HepG2 (cell line): ENCODE measurements at regions not wholly inside any gene's neighbourhood (a gene's known extent, or its start where the extent isn't known, plus 50 kb on each side); places are given as distances from the start of the nearest gene placed in this dataset.

ENCODE experiments used
- ASH2L ChIP-seq: fragments of 300-600, 200-600 bp; sonication (generic); IDR thresholded peaks from 2 replicates; pipeline ENCODE4 v1.7.0; 2017; ENCODE audit warnings: low read depth, mild to moderate bottlenecking, moderate library complexity, mixed read lengths, low read length; ENCODE audit not compliant: insufficient read length
- CHD2 ChIP-seq: IDR thresholded peaks from 2 replicates; pipeline ENCODE4 v1.6.1; 2011; ENCODE audit warnings: low read depth, low read length, improper control_type of control experiment
- KAT2B ChIP-seq: fragments of 150-350 bp; IDR thresholded peaks from 2 replicates; pipeline ENCODE4 v1.6.1; 2014; ENCODE audit warnings: low read depth, low read length, borderline replicate concordance
- NAIF1 ChIP-seq: sonication (generic); formaldehyde crosslinking; IDR thresholded peaks from 2 replicates; pipeline ENCODE4 v1.5.0; 2020; ENCODE audit warnings: mild to moderate bottlenecking, missing genetic modification reagents, borderline replicate concordance
- POLR2A ChIP-seq, 2 experiments: IDR thresholded peaks; 2 replicates each; pipeline ENCODE4 v1.6.1; 2011; ENCODE audit warnings: low read depth in 2 of 2, low read length in 2 of 2, mild to moderate bottlenecking in 1 of 2, moderate library complexity in 1 of 2; ENCODE audit not compliant: insufficient read depth in 1 of 2
- SUZ12 ChIP-seq: fragments of 150-350 bp; IDR thresholded peaks from 2 replicates; pipeline ENCODE4 v1.6.1; 2014; ENCODE audit warnings: low read depth, low read length
- ZBTB43 ChIP-seq: sonication (generic); formaldehyde crosslinking; conservative IDR thresholded peaks from 2 replicates; pipeline ENCODE4 v1.4.0; 2020; ENCODE audit warnings: missing genetic modification reagents
- TF ChIP-seq, protein P1 (sequence below): sonication (generic); formaldehyde crosslinking; IDR thresholded peaks from 2 replicates; pipeline ENCODE4 v1.5.0; 2020; ENCODE audit warnings: mild to moderate bottlenecking, missing genetic modification reagents, moderate library complexity

DNA sequence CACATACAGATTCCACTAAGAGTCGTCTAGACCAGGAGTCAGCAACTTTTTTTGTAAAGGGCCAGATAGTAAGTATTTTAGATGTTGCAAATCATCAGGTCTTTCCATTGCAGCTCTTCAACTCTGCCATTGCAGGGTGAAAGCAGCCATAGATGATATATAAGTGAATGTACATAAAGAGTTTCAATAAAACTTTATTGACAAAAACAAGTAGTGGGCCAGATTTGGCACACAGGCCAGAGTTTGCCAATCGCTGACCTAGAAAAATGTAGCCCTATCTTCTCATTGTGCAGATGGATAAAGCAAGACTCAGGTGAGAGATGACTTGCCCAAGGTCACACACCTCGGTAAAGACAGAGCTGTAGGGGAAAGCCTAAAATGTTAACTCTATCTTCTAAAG, 474.7 kb downstream of the MED13L start:
- TF ChIP-seq NAIF1 (no peak), ASH2L (no peak), CHD2 (no peak), SUZ12 (no peak), KAT2B (no peak), POLR2A (IDR thresholded peaks at IDR 0.05; ENCODE audit: insufficient read depth in 1 of 2, low read depth in 2 of 2, low read length in 2 of 2) (no peak), ZBTB43 (CRISPR knock-in tag) (no peak)
- TF ChIP-seq, protein P1, sequence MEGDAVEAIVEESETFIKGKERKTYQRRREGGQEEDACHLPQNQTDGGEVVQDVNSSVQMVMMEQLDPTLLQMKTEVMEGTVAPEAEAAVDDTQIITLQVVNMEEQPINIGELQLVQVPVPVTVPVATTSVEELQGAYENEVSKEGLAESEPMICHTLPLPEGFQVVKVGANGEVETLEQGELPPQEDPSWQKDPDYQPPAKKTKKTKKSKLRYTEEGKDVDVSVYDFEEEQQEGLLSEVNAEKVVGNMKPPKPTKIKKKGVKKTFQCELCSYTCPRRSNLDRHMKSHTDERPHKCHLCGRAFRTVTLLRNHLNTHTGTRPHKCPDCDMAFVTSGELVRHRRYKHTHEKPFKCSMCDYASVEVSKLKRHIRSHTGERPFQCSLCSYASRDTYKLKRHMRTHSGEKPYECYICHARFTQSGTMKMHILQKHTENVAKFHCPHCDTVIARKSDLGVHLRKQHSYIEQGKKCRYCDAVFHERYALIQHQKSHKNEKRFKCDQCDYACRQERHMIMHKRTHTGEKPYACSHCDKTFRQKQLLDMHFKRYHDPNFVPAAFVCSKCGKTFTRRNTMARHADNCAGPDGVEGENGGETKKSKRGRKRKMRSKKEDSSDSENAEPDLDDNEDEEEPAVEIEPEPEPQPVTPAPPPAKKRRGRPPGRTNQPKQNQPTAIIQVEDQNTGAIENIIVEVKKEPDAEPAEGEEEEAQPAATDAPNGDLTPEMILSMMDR (CRISPR knock-in tag) = no peak
